Panc1 (cell line): ENCODE measurements at regions not wholly inside any gene's neighbourhood (a gene's known extent, or its start where the extent isn't known, plus 50 kb on each side); places are given as distances from the start of the nearest gene placed in this dataset.

ENCODE experiments used
- ATAC-seq: fragments of 200-7000 bp; cut with Tn5 transposase; 2 replicates; pipeline ENCODE4 v1.9.1; 2020; ENCODE audit warnings: mild to moderate bottlenecking, moderate library complexity
- BruUV-seq: library from RNA; stranded (reverse); fragments of 400-500 nt; replicated peaks from 2 replicates; lab custom pipeline; 2021; lab: Mats Ljungman, UMichigan
- CTCF ChIA-PET: fragments of 300-600 bp; sonication (Branson Sonifier 250); formaldehyde crosslinking; loops from one replicate; lab custom pipeline; 2022; ENCODE audit warnings: antibody characterized with exemption; lab: Charles Lee
- POLR2A ChIA-PET: fragments of 300-600 bp; sonication (Branson Sonifier 250); formaldehyde crosslinking; loops from one replicate; lab custom pipeline; 2022; ENCODE audit warnings: antibody characterized with exemption; lab: Charles Lee
- DNase-seq: peaks from one replicate; pipeline ENCODE4 v3.0.0-alpha.2; 2010; ENCODE audit warnings: low read depth, low spot score
- H3K27ac ChIP-seq: 2 replicates; pipeline ENCODE4 v1.5.1; 2011; ENCODE audit warnings: mild to moderate bottlenecking, low read length, inconsistent platforms
- H3K27me3 ChIP-seq: fragments of 200-500 bp; sonication (Bioruptor generic); 2 replicates; pipeline ENCODE4 v1.6.0; 2014; ENCODE audit warnings: low read length, inconsistent platforms; ENCODE audit not compliant: control insufficient read depth, insufficient read depth
- H3K36me3 ChIP-seq: fragments of 200-500 bp; sonication (Bioruptor generic); 2 replicates; pipeline ENCODE4 v1.5.1; 2014; ENCODE audit warnings: inconsistent platforms, mild to moderate bottlenecking, low read length, moderate library complexity; ENCODE audit not compliant: control insufficient read depth, insufficient read depth
- H3K4me1 ChIP-seq: 2 replicates; pipeline ENCODE4 v1.5.1; 2011; ENCODE audit warnings: inconsistent platforms, mild to moderate bottlenecking, low read length, moderate library complexity; ENCODE audit not compliant: control insufficient read depth, insufficient read depth
- H3K4me3 ChIP-seq, 2 experiments: 2 replicates each; pipeline ENCODE4 v1.5.1; 2011 to 2012; ENCODE audit warnings: low read depth in 2 of 2, low read length in 2 of 2, mild to moderate bottlenecking in 2 of 2, inconsistent platforms in 1 of 2, moderate library complexity in 1 of 2
- H3K9me3 ChIP-seq: fragments of 200-500 bp; sonication (Bioruptor generic); 2 replicates; pipeline ENCODE4 v1.5.1; 2014; ENCODE audit warnings: low read depth, mild to moderate bottlenecking, inconsistent platforms, low read length, moderate library complexity; ENCODE audit not compliant: control insufficient read depth, insufficient read depth
- CTCF ChIP-seq: fragments of 450-650 bp; IDR thresholded peaks from 2 replicates; pipeline ENCODE4 v1.5.1; 2017; ENCODE audit warnings: mild to moderate bottlenecking
- POLR2AphosphoS5 ChIP-seq: IDR thresholded peaks from 2 replicates; pipeline ENCODE4 v1.6.1; 2012; ENCODE audit warnings: mild to moderate bottlenecking, low read depth, low read length, moderate library complexity
- REST ChIP-seq, 2 experiments: IDR thresholded peaks; 2 replicates each; pipeline ENCODE4 v1.6.1; 2011 to 2012; ENCODE audit warnings: low read depth in 2 of 2, control low read depth in 1 of 2, low read length in 1 of 2, mild to moderate bottlenecking in 1 of 2, moderate library complexity in 1 of 2; ENCODE audit not compliant: insufficient read depth in 1 of 2
- SIN3A ChIP-seq: IDR thresholded peaks from 2 replicates; pipeline ENCODE4 v1.6.1; 2012; ENCODE audit warnings: low read depth, mild to moderate bottlenecking, low read length, moderate library complexity, borderline replicate concordance; ENCODE audit not compliant: insufficient read depth
- TCF7L2 ChIP-seq: IDR thresholded peaks from 2 replicates; pipeline ENCODE4 v1.6.1; 2011; ENCODE audit warnings: mild to moderate bottlenecking, low read depth, low read length, inconsistent platforms
- in situ Hi-C: cut with HindIII; loops from 2 replicates; pipeline ENCODE4 v1.10.0; 2016; ENCODE audit warnings: low sequenced_read_pairs, low pct_unique_long_range_greater_than_20kb
- intact Hi-C: fragments of 100-400 bp; cut with micrococcal nuclease; formaldehyde crosslinking; loops from one replicate; pipeline ENCODE4 v1.10.0; 2022; ENCODE audit not compliant: unreplicated experiment

- ATAC-seq (no peak), DNase-seq (no peak)
- Histone ChIP-seq H3K9me3 (no peaks in the 10 kb centered on the region), H3K27ac (no peak overlapping the region), H3K4me1 (no peaks in the 10 kb centered on the region), H3K4me3 (no peak overlapping the region), H3K27me3 (no peaks in the 10 kb centered on the region), H3K36me3 (no peaks in the 10 kb centered on the region)
- CTCF ChIA-PET, result no interaction called here
- TF ChIP-seq REST (IDR thresholded peaks at IDR 0.05; ENCODE audit: insufficient read depth in 1 of 2, low read depth in 2 of 2, low read length in 1 of 2) (no peak), TCF7L2 (no peak), POLR2AphosphoS5 (no peak)
- BruUV-seq, result no TSS peak
- in situ Hi-C loops (no loop called here), intact Hi-C loops (no loop called here)
- POLR2A ChIA-PET, result no interaction called here
Measured at GRCh38 chr16:65285128-65286048, 163.5 kb upstream of the CDH11 start.

GRCh38 chr16:65284626-65285025 is 162.8 kb upstream of the CDH11 start:
- Histone ChIP-seq H3K9me3 (no peaks in the 10 kb centered on the region), H3K4me3 (no peak overlapping the region), H3K27ac (no peak overlapping the region), H3K4me1 (no peaks in the 10 kb centered on the region), H3K27me3 (no peaks in the 10 kb centered on the region), H3K36me3 (no peaks in the 10 kb centered on the region)
- in situ Hi-C loops, result no loop called here
- intact Hi-C loops, result no loop called here
- ATAC-seq (no peak), DNase-seq (no peak)
- BruUV-seq, result no TSS peak
- POLR2A ChIA-PET, result no interaction called here
- CTCF ChIA-PET, result no interaction called here
- TF ChIP-seq CTCF (no peak), SIN3A (no peak), TCF7L2 (no peak), REST (IDR thresholded peaks at IDR 0.05; ENCODE audit: insufficient read depth in 1 of 2, low read depth in 2 of 2, low read length in 1 of 2) (no peak), POLR2AphosphoS5 (no peak)
